ENCODE measurements at regions not wholly inside any gene's neighbourhood (a gene's known extent, or its start where the extent isn't known, plus 50 kb on each side); places are given as distances from the start of the nearest gene placed in this dataset.

- in situ Hi-C loops (cut with MboI; ENCODE audit: low pct_unique_long_range_greater_than_20kb, low sequenced_read_pairs, unreplicated experiment): no loop called here
- TF ChIP-seq, protein P1, sequence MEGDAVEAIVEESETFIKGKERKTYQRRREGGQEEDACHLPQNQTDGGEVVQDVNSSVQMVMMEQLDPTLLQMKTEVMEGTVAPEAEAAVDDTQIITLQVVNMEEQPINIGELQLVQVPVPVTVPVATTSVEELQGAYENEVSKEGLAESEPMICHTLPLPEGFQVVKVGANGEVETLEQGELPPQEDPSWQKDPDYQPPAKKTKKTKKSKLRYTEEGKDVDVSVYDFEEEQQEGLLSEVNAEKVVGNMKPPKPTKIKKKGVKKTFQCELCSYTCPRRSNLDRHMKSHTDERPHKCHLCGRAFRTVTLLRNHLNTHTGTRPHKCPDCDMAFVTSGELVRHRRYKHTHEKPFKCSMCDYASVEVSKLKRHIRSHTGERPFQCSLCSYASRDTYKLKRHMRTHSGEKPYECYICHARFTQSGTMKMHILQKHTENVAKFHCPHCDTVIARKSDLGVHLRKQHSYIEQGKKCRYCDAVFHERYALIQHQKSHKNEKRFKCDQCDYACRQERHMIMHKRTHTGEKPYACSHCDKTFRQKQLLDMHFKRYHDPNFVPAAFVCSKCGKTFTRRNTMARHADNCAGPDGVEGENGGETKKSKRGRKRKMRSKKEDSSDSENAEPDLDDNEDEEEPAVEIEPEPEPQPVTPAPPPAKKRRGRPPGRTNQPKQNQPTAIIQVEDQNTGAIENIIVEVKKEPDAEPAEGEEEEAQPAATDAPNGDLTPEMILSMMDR (IDR thresholded peaks at IDR 0.05; ENCODE audit: extremely low read depth, insufficient read depth, missing control alignments): no peak
- no peak for DNase-seq (ENCODE audit: low spot score)
Observed at GRCh38 chrX:8913655-8914409, 112.6 kb upstream of the FAM9A start.

GRCh38 chrX:8907688-8908087 lies 106.5 kb upstream of the FAM9A start:
- no peak for DNase-seq (ENCODE audit: low spot score)
- TF ChIP-seq, protein P1 (IDR thresholded peaks at IDR 0.05; ENCODE audit: extremely low read depth, insufficient read depth, missing control alignments): no peak
- in situ Hi-C loops (cut with MboI; ENCODE audit: low pct_unique_long_range_greater_than_20kb, low sequenced_read_pairs, unreplicated experiment): no loop called here

- TF ChIP-seq, protein P1 (IDR thresholded peaks at IDR 0.05; ENCODE audit: extremely low read depth, insufficient read depth, missing control alignments): no peak
- in situ Hi-C loops (cut with MboI; ENCODE audit: low pct_unique_long_range_greater_than_20kb, low sequenced_read_pairs, unreplicated experiment): no loop called here
- no peak for DNase-seq (ENCODE audit: low spot score)
Observed at GRCh38 chrX:8906299-8906938, 105.2 kb upstream of the FAM9A start.

DNA sequence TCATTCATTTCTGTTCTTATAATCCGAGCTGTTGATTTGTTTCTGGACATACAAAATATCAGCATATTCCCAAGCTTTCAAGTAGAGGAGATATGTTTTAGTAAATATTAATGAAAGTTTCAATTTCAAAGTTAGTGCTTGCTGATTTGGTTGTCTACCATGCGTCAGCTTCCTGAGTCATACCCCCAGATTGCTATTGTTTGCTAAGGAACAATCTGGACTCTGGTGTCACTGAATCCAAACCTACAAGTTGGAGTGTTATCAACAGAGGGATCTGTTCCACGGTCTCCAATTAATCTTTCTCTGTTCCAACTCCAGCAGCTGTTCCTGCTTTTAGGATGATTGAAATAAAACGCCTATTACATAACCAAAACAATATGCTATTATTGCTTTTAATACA lies 96.1 kb upstream of the FAM9A start:
- no peak for DNase-seq (ENCODE audit: low spot score)
- TF ChIP-seq, protein P1 (IDR thresholded peaks at IDR 0.05; ENCODE audit: extremely low read depth, insufficient read depth, missing control alignments): no peak
- in situ Hi-C loops (cut with MboI; ENCODE audit: low pct_unique_long_range_greater_than_20kb, low sequenced_read_pairs, unreplicated experiment): no loop called here

- no peak for DNase-seq (ENCODE audit: low spot score)
- in situ Hi-C loops (cut with MboI; ENCODE audit: low pct_unique_long_range_greater_than_20kb, low sequenced_read_pairs, unreplicated experiment): no loop called here
- TF ChIP-seq, protein P1 (IDR thresholded peaks at IDR 0.05; ENCODE audit: extremely low read depth, insufficient read depth, missing control alignments): no peak
Observed at GRCh38 chrX:8890794-8891193, 89.6 kb upstream of the FAM9A start.

GRCh38 chrX:8887004-8887403 lies 85.8 kb upstream of the FAM9A start:
- no peak for DNase-seq (ENCODE audit: low spot score)
- in situ Hi-C loops (cut with MboI; ENCODE audit: low pct_unique_long_range_greater_than_20kb, low sequenced_read_pairs, unreplicated experiment): no loop called here

More at GRCh38 chrX:8887004-8887403, 85.8 kb upstream of the FAM9A start:
- TF ChIP-seq, protein P1 (IDR thresholded peaks at IDR 0.05; ENCODE audit: extremely low read depth, insufficient read depth, missing control alignments): no peak
